Thoracic aorta (tissue), 2 donors: ENCODE measurements at regions not wholly inside any gene's neighbourhood (a gene's known extent, or its start where the extent isn't known, plus 50 kb on each side); places are given as distances from the start of the nearest gene placed in this dataset.

Experiments
- ATAC-seq: fragments of 150-250 bp; one replicate; pipeline ENCODE4 v1.8.0; 2017; ENCODE audit warnings: low read depth; ENCODE audit not compliant: insufficient number of reproducible peaks, low FRiP score
- DNase-seq: peaks from one replicate; pipeline ENCODE4 v3.0.0-alpha.2; 2020; ENCODE audit warnings: low spot score
- H3K27ac ChIP-seq, 2 donors: fragments of 200-600 bp; sonication (generic); 1 replicate in 1 of 2; 2 replicates in 1 of 2; pipeline ENCODE4 v1.5.1; 2016; ENCODE audit warnings: mild to moderate bottlenecking in 2 of 2, moderate library complexity in 2 of 2
- H3K27me3 ChIP-seq: fragments of 200-600 bp; sonication (generic); replicated peaks from 2 replicates; pipeline ENCODE4 v1.6.0; 2016; ENCODE audit warnings: mild to moderate bottlenecking; ENCODE audit not compliant: insufficient read depth
- H3K36me3 ChIP-seq: fragments of 200-600 bp; sonication (generic); one replicate; pipeline ENCODE4 v1.5.1; 2016
- H3K4me1 ChIP-seq, 2 donors: fragments of 200-600 bp; sonication (generic); 1 replicate in 1 of 2; 2 replicates in 1 of 2; pipeline versions ENCODE4 v1.5.1 to v1.6.0; 2016; ENCODE audit warnings: low read depth in 2 of 2, mild to moderate bottlenecking in 1 of 2; ENCODE audit not compliant: control insufficient read depth in 1 of 2
- H3K4me3 ChIP-seq: fragments of 200-600 bp; sonication (generic); 2 replicates; pipeline ENCODE4 v1.5.1; 2016; ENCODE audit warnings: mild to moderate bottlenecking
- H3K9me3 ChIP-seq: fragments of 200-600 bp; sonication (generic); 2 replicates; pipeline ENCODE4 v1.5.1; 2016
- TF ChIP-seq, protein P1 (sequence below): fragments of 200-600 bp; sonication (generic); IDR thresholded peaks from one replicate; pipeline ENCODE4 v1.5.1; 2019; ENCODE audit warnings: antibody characterized with exemption

DNA sequence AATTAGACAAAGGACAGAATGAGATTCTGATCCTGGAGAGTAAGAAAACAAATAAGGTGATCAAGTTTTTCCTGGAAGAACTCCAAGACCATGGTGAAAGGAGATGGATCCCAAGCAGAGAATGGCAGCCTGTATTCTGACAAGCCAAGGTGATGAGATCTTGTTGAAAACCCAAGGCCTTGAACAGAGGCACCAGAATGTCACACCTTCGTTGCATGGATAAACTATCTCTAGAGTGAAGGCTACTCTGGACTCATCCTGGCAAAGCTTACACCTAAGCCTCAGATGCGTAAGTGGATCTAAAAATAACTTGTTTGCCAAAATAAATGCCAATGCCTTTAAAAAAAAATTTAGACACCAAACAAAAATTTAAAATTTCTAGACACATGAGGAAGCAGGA lies 605.9 kb downstream of the ETNK1 start:
- ATAC-seq: no peak
- no peak overlapping the region for H3K4me3 ChIP-seq
- peaks cover 2 to 12% of the 10 kb centered on the region in 2 donors for H3K4me1 ChIP-seq
- no peak overlapping the region for H3K27ac ChIP-seq
- no peaks in the 10 kb centered on the region for H3K36me3 ChIP-seq
- H3K27me3 ChIP-seq: no peaks in the 10 kb centered on the region
- no peaks in the 10 kb centered on the region for H3K9me3 ChIP-seq
- TF ChIP-seq, protein P1, sequence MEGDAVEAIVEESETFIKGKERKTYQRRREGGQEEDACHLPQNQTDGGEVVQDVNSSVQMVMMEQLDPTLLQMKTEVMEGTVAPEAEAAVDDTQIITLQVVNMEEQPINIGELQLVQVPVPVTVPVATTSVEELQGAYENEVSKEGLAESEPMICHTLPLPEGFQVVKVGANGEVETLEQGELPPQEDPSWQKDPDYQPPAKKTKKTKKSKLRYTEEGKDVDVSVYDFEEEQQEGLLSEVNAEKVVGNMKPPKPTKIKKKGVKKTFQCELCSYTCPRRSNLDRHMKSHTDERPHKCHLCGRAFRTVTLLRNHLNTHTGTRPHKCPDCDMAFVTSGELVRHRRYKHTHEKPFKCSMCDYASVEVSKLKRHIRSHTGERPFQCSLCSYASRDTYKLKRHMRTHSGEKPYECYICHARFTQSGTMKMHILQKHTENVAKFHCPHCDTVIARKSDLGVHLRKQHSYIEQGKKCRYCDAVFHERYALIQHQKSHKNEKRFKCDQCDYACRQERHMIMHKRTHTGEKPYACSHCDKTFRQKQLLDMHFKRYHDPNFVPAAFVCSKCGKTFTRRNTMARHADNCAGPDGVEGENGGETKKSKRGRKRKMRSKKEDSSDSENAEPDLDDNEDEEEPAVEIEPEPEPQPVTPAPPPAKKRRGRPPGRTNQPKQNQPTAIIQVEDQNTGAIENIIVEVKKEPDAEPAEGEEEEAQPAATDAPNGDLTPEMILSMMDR: no peak
- DNase-seq: no peak

DNA sequence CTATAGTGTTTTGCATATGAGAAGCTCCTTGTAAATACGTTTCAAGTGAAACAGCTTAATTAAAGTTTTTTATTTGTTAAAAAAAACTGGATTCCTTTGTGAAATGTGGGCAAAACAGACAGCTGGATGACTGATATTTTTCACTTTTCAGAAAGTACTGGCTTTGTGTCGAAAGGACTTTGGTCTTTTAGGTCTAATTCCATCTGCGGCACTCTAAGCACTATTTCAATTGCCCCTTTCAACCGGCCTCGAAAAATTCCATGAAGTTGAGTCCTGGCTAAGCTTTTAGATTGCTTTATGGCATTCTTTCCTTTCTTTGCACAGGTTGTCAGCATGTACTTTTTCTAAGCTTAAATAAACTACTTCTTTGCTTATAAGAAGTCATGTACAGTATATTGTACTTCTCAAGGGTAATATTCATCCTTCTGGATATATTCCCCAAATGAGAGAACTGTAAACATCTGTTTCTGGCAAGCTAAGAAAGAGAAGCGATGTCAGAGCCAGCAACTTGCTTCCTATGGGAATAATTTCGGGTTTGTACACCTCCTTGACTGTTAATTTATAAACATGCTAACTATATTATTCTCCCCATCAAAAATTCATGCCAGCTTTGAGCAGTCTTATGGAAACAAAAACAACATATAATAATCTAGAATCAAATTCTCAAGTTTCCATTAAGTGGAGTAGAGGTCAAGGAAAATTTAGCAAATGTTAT lies 611.3 kb downstream of the ETNK1 start:
- Histone ChIP-seq H3K4me3 (no peak overlapping the region), H3K36me3 (no peaks in the 10 kb centered on the region), H3K27ac (no peak overlapping the region), H3K4me1 (peaks cover 8 to 10% of the 10 kb centered on the region in 2 donors), H3K27me3 (no peaks in the 10 kb centered on the region), H3K9me3 (no peaks in the 10 kb centered on the region)
- ATAC-seq (no peak), DNase-seq (no peak)
- TF ChIP-seq, protein P1: no peak

DNA sequence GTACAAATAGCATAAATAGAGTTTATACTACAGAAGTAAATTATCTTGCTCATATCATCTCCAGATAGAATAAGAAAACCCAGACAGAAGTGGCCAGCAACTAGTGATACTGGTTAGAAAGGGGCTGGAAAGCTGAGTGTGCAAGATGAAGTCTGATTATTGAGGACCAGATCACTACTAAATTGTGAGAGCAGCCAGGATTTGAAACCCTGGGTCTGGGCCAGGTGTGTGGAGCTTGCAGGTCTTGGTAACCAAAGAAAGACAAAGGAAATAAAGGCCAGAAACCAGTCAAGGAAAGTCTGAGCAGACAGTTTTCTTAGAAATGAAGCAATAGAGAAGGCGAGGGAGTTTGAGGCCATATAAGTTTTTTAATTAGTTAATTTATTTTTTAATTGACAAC lies 611.8 kb downstream of the ETNK1 start:
- no peak for ATAC-seq
- peaks cover 8 to 10% of the 10 kb centered on the region in 2 donors for H3K4me1 ChIP-seq
- no peak overlapping the region for H3K27ac ChIP-seq

DNA sequence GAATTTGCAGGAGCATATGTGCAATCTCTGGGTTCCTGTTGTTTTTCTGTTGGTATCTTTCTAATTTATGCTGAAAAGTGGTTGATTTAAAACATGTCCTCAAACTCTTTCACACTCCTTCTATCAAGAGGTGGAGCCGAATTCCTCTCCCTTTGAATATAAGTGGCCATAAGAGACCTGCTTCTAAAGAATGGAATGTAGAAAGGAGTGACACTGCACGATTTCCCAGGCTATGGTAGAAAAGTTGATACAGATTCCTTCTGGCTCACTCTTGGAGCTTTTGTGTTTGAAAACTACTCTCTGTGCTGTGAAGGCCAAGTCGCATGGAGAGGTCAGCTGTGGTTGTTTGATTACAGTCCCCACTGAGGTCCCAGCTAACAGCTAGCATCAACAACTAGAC lies 613.2 kb downstream of the ETNK1 start:
- Histone ChIP-seq H3K9me3 (no peaks in the 10 kb centered on the region), H3K4me3 (no peak overlapping the region), H3K27ac (no peak overlapping the region), H3K27me3 (no peaks in the 10 kb centered on the region), H3K36me3 (no peaks in the 10 kb centered on the region), H3K4me1 (peaks cover 8 to 10% of the 10 kb centered on the region in 2 donors)
- DNase-seq (no peak), ATAC-seq (no peak)
- TF ChIP-seq, protein P1: no peak

More for the DNA sequence above, 611.8 kb downstream of the ETNK1 start:
- DNase-seq: no peak
- Histone ChIP-seq H3K4me3 (no peak overlapping the region), H3K36me3 (no peaks in the 10 kb centered on the region), H3K9me3 (no peaks in the 10 kb centered on the region), H3K27me3 (no peaks in the 10 kb centered on the region)
- TF ChIP-seq, protein P1: no peak

DNA sequence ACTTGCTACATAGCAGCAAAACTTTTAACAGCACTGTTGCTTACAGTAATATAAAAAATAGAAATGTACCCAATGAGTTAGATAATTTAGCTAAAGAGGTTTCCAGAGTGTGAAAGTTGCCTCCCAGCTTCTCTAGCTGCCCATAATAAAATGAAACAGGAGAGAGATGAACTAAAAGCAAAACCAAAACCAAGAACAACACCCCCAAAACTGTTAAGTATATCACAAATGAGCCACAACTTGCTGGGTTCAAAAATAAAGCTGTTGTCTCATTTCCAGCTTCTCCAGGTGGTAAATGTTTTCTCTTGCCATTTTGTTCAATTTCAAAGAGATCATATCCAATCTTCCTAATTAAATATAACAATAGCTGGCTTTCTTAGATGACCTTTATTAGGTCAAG lies 614.0 kb downstream of the ETNK1 start:
- ATAC-seq (no peak), DNase-seq (no peak)
- Histone ChIP-seq H3K4me3 (no peak overlapping the region), H3K4me1 (peaks cover 8 to 10% of the 10 kb centered on the region in 2 donors), H3K36me3 (no peaks in the 10 kb centered on the region), H3K9me3 (no peaks in the 10 kb centered on the region), H3K27me3 (no peaks in the 10 kb centered on the region), H3K27ac (no peak overlapping the region)
- TF ChIP-seq, protein P1: no peak
